NCI-H187 (cell line): ENCODE measurements at regions not wholly inside any gene's neighbourhood (a gene's known extent, or its start where the extent isn't known, plus 50 kb on each side); places are given as distances from the start of the nearest gene placed in this dataset.

Experiments
- DNase-seq, 2 experiments: peaks; one replicate each; lab custom pipeline; 2025; lab: John Stamatoyannopoulos, UW

GRCh38 chr2:223519471-223519870 lies 82.7 kb downstream of the SCG2 start:
- DNase-seq = no peak

GRCh38 chr2:223522796-223523195 lies 79.4 kb downstream of the SCG2 start:
- no peak for DNase-seq

- DNase-seq = no peak
Observed at GRCh38 chr2:223523551-223524001, 78.6 kb downstream of the SCG2 start.

GRCh38 chr2:223524066-223524465 lies 78.1 kb downstream of the SCG2 start:
- DNase-seq = no peak

GRCh38 chr2:223526106-223526505 lies 76.1 kb downstream of the SCG2 start:
- DNase-seq = no peak

GRCh38 chr2:223528036-223528435 lies 74.1 kb downstream of the SCG2 start:
- no peak for DNase-seq

DNA sequence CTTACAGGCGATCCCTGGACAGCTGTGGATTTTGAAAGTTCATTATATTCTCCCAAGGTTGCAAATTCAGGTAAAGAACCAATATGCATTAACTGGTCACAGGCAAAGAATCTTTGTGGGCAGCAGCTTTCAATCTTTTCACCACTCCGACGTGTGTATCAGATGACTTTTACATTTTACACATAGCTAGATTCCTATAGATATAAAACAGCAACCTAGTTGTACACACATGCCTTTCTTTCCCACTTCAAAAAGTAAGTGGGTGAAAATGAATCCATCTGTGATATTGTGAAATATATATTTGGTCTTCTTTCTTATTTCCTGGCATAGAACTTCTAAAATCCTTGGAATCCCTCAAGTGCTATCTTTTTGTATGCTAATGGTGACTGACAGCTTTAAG lies 72.5 kb downstream of the SCG2 start:
- no peak for DNase-seq

DNA sequence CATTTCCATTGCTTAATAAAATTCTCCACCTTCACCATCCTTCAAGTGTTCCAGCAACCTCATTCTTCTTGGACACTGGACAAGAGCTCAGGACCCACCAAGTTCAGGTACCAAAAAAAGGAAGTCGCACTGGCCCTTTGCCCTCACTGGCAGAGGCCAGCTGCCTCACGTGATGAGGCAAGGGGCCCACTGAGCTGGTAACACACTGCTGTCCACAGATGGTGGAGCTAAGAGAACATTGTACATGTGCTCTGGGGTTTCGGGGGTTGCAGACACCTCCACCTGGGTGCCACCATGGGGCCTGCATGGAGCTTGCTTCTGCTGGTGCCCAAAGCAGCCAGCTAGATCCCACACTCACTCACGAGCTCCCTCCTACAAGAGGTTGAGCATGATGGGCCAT lies 71.3 kb downstream of the SCG2 start:
- no peak for DNase-seq

DNA sequence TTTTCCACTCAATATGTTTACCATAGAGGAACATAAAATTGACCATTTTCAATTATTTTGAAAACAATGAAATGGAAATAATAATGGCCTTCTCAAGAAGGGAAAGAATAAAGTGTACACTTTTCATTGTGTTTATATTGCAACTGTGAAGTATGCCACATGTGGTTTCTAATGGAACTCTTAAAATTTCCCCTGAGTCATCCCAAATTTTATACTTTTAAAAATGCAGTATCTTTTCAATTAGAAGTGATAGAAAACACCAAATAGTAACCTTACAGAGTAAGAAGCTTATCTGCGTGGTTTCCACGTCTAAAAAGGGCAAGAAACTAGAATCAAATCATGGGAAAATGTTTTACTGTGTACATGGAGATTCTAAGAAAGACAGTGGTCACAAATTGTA lies 70.0 kb downstream of the SCG2 start:
- no peak for DNase-seq

GRCh38 chr2:223532712-223533111 lies 69.4 kb downstream of the SCG2 start:
- no peak for DNase-seq

GRCh38 chr2:223536546-223536945 lies 65.6 kb downstream of the SCG2 start:
- DNase-seq = no peak

GRCh38 chr2:223537115-223537514 lies 65.0 kb downstream of the SCG2 start:
- no peak for DNase-seq

DNA sequence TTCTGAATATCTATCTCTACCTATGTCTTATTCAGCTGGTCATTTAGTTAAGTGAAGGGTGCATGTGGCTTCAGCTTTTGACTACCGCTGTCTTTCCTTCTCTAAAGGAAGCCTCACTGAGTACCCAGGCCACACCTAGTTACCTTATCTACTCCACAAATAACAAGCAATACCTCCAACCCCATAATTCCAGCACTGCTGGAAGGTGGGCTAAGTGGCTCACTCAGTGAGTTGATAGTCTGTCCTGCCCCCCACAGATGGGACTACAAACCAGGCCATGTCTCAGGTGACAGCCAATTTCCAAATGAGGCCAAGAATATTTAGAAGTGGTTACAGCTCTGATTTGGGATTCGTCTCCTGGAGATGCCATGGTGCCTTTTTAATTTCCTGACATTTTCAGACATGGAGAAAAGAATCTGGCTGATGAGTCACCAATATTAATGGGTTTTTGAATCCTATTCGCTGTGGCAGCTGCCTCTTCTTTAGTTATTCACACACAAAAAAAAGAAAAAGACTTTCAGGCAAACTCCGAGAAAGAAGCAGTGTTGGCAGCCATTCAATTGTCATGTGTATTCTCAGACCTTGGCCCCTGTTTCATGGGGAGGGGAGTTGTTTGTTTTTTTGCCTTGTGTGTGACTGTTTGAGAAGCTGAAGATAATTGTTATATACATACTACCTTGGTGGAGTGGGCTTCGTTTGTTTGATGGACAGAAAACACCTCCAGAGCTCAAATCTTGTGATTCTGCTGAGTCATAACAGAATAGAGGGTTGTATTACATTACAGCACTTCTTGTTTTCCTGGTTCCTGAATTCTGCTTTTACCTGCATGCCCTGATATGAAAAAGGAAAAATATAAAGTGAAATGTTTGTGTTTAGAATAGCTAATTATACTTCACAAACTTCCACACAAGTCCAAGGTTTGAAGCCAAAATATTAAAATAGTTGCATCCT lies 64.2 kb downstream of the SCG2 start:
- DNase-seq = no peak

DNA sequence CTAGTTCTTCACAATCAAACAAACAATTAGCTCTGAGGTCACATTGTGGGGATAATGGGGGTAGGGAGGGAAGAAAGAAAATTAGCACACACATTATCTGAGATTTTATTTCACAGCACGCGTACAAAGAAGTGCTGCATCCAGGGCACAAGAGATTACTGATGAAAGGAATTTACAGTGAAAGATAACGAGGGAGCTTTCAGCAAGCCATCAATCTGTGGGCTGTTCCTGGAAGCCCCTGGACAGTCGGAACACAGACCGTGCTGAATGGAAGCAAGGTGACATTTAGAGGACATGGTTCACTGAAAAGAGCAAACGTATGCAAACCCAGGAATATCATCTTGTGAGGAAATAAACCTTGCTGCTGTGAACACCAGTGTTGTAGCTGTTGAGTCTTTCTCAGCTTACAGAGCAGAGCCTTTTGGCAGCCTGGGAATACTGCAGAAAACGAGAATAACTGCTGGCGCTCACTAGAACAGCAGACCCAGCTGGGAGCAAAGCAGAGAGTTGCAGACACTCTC lies 63.2 kb downstream of the SCG2 start:
- no peak for DNase-seq

DNA sequence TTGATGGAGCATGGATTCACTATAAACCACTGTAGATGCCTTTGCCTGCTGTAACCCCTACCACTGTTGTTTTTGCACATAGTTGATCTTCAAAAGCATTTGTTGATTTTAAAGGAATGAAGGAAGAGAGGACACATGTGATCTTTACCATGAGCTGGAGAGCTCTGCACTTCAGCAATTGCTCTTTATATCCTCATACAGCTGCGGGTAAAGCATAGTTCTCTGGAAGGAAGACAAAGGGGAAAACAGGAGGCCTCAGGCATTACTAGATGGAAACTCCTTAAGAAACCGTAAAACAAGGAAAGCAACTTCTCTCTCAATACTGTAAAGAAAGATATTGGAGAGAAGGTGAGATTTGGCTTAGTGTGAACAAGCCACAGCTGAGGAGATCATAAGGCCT lies 60.6 kb downstream of the SCG2 start:
- no peak for DNase-seq

DNA sequence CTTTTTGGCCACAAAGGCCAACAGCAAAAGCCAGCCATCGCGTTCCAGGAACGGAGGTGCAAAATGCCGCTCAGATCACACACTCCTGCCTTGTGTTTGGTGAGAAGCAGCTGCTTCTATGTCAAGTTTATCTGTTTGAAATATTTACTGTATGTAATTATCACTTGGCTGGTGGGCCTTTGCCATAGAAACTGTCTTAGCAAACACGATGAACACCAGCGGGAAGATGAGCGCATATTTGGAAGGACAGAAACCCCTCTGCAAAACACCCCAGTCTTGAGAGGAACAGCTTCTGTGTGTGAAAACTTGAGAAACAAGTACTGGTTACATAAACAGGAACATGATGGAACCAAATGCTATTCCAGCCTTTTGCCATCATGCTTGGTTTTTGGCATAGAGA lies 59.7 kb downstream of the SCG2 start:
- no peak for DNase-seq

- no peak for DNase-seq
Observed at GRCh38 chr2:223545406-223545805, 56.8 kb downstream of the SCG2 start.

DNA sequence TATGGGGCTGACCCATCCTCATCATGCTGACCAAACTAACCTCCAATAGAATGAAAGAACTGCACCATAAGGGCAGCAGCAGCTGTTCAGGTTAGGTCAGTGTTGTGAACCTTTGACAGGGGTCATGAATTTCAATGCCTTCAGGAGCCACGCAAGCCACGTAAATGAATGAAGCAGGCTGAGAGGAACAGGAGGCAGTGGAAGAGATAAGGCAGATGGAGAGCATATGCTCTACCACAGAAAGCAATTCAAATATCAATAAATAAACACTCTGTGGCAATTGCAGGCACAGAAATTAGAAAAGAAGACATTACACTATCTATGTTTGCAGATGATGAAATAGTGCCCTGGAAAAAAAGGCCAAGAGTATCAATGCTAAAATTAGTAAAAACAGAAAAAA lies 56.3 kb downstream of the SCG2 start:
- DNase-seq = no peak
